ENCODE measurements at regions not wholly inside any gene's neighbourhood (a gene's known extent, or its start where the extent isn't known, plus 50 kb on each side); places are given as distances from the start of the nearest gene placed in this dataset.

- DNase-seq = no peak
Observed at GRCh38 chr3:168205451-168205850, 109.7 kb upstream of the GOLIM4 start.

GRCh38 chr3:168197162-168197561, 101.4 kb upstream of the GOLIM4 start:
- no peak for DNase-seq

- no peak for DNase-seq
Observed at GRCh38 chr3:168191856-168192255, 96.1 kb upstream of the GOLIM4 start.

GRCh38 chr3:168187233-168187632, 91.5 kb upstream of the GOLIM4 start:
- no peak for DNase-seq

- peak; percentile 39 for DNase-seq
Observed at GRCh38 chr3:168186293-168186983, 90.7 kb upstream of the GOLIM4 start.

- DNase-seq = peak; percentile 31
Observed at GRCh38 chr3:168183774-168184173, 88.0 kb upstream of the GOLIM4 start.

- DNase-seq = no peak
Observed at GRCh38 chr3:168168743-168169142, 73.0 kb upstream of the GOLIM4 start.

- peak; percentile 90 for DNase-seq
Observed at GRCh38 chr3:168165390-168166269, 69.9 kb upstream of the GOLIM4 start.

- no peak for DNase-seq
Observed at GRCh38 chr3:168162172-168162571, 66.4 kb upstream of the GOLIM4 start.

GRCh38 chr3:168161696-168162095, 66.0 kb upstream of the GOLIM4 start:
- DNase-seq = no peak

GRCh38 chr3:168157903-168158302, 62.2 kb upstream of the GOLIM4 start:
- DNase-seq = no peak

GRCh38 chr3:168157099-168157700, 61.5 kb upstream of the GOLIM4 start:
- DNase-seq = no peak

- DNase-seq = no peak
Observed at GRCh38 chr3:168156479-168156878, 60.8 kb upstream of the GOLIM4 start.

GRCh38 chr3:168155303-168155702, 59.6 kb upstream of the GOLIM4 start:
- DNase-seq = no peak

GRCh38 chr3:168154089-168154488, 58.4 kb upstream of the GOLIM4 start:
- DNase-seq = no peak

GRCh38 chr3:168152149-168152548, 56.4 kb upstream of the GOLIM4 start:
- no peak for DNase-seq
